ENCODE measurements at regions not wholly inside any gene's neighbourhood (a gene's known extent, or its start where the extent isn't known, plus 50 kb on each side); places are given as distances from the start of the nearest gene placed in this dataset.

DNA sequence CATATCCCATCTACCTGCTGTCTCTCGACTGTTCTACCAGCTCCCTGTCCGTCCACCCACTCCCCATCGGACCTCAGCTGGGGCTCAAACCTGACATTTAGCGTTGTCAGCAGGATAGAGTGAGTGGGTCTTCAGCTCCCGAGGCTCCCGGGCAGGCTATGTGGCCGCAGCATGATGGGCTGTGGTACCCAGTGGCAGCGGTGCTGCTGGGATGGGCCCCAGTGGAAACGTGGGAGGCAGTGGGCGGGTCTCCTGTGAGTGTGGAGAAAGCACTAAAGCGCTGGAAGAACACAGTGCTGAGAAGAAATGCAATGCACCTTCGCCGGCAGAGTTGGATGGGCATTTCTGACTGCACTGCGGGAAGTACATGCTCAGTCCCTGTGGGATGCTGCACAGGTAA lies 204.8 kb upstream of the SYT4 start:
- 96% methylated on average over 13 of the region's 14 CpGs for WGBS
- Histone ChIP-seq H3K4me1 (no peaks in the 10 kb centered on the region), H3K27me3 (no peaks in the 10 kb centered on the region), H3K27ac (replicated peaks in 1 of 4) (no peak overlapping the region), H3K36me3 (no peaks in the 10 kb centered on the region), H3K4me3 (no peak overlapping the region), H3K9me3 (no peaks in the 10 kb centered on the region)
- DNase-seq (ENCODE audit: extremely low spot score), result no peak
- intact Hi-C loops (cut with DNase I), result no loop called here
- TF ChIP-seq, protein P1, sequence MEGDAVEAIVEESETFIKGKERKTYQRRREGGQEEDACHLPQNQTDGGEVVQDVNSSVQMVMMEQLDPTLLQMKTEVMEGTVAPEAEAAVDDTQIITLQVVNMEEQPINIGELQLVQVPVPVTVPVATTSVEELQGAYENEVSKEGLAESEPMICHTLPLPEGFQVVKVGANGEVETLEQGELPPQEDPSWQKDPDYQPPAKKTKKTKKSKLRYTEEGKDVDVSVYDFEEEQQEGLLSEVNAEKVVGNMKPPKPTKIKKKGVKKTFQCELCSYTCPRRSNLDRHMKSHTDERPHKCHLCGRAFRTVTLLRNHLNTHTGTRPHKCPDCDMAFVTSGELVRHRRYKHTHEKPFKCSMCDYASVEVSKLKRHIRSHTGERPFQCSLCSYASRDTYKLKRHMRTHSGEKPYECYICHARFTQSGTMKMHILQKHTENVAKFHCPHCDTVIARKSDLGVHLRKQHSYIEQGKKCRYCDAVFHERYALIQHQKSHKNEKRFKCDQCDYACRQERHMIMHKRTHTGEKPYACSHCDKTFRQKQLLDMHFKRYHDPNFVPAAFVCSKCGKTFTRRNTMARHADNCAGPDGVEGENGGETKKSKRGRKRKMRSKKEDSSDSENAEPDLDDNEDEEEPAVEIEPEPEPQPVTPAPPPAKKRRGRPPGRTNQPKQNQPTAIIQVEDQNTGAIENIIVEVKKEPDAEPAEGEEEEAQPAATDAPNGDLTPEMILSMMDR (IDR thresholded peaks at IDR 0.05), result no peak
- TF ChIP-seq POLR2AphosphoS5 (IDR thresholded peaks at IDR 0.05), result no peak
- no peak for TF ChIP-seq POLR2A (IDR thresholded peaks at IDR 0.05; ENCODE audit: low read depth)
- no peak for TF ChIP-seq EP300 (IDR thresholded peaks at IDR 0.05)

DNA sequence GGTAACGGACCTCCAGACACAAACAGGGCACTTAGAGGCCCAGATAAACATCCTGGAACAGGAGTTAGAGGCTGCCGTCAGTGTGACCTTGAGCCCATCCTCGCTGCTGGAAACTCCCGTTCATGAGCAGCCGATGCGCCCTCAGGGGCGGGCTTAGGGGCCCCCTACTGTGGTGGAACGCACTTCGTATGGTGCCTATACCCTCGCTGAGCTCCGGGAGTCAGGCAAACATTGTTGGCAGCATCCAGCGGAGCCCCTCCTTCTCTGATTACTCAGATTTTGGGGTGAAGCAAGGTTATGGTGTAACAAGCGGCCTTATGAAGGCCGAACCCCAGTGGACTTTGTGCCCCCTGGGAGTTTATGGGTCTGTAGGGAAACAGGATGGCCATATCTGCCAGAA lies 205.3 kb upstream of the SYT4 start:
- Histone ChIP-seq H3K4me3 (no peak overlapping the region), H3K36me3 (no peaks in the 10 kb centered on the region), H3K27me3 (no peaks in the 10 kb centered on the region), H3K9me3 (no peaks in the 10 kb centered on the region), H3K4me1 (no peaks in the 10 kb centered on the region), H3K27ac (replicated peaks in 1 of 4) (no peak overlapping the region)
- intact Hi-C loops (cut with DNase I), result no loop called here
- no peak for DNase-seq (ENCODE audit: extremely low spot score)
- 90% methylated on average over 11 of the region's 14 CpGs for WGBS
- no peak for TF ChIP-seq POLR2A (IDR thresholded peaks at IDR 0.05; ENCODE audit: low read depth)
- TF ChIP-seq, protein P1 (IDR thresholded peaks at IDR 0.05), result no peak
- no peak for TF ChIP-seq EP300 (IDR thresholded peaks at IDR 0.05)
- TF ChIP-seq POLR2AphosphoS5 (IDR thresholded peaks at IDR 0.05), result no peak

DNA sequence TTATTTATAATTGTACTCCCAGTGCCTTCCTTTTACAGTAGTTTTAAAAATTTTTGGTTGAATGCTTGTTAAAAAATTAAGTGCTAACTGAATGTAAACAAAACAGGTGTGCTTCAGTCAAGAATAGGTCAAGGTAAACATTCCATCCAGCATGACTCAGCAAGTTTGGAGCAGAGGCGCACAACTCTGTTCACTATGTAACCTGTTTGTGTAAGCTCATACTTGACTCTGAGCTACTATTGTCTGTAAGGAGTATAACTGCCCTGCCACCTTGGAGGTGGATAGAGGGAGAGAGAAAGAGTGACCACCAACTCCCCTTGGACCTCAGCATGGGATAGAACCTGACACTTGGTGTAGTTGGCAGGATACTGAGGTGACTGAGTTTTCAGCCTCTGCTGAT lies 207.4 kb upstream of the SYT4 start:
- intact Hi-C loops (cut with DNase I), result no loop called here

DNA sequence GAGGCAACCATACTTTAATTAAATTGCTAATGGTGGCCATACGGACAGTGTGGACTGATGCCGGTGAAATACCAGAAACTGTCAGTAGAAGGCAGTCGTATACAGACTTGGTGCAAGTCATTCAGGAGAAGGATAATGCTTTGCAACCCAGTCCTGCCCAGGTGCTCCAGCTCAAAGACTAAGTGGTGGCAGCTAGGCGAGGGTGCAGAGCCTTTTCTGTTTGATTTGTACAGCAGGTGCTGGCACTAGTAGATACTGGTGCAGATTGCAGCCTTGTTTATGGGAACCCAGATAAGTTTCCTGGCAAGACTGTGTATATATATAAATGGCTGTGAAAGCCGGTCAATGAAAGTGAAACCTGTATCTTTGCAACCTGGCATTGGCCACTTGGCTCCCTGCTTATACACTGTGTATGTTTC lies 208.3 kb upstream of the SYT4 start:
- intact Hi-C loops (cut with DNase I), result no loop called here
- H3K27ac ChIP-seq (replicated peaks in 1 of 4), result no peak overlapping the region
- DNase-seq (ENCODE audit: extremely low spot score), result no peak
- no peaks in the 10 kb centered on the region for H3K4me1 ChIP-seq
- TF ChIP-seq, protein P1 (IDR thresholded peaks at IDR 0.05), result no peak
- no peak for TF ChIP-seq POLR2AphosphoS5 (IDR thresholded peaks at IDR 0.05)
- TF ChIP-seq POLR2A (IDR thresholded peaks at IDR 0.05; ENCODE audit: low read depth), result no peak
- TF ChIP-seq EP300 (IDR thresholded peaks at IDR 0.05), result no peak
- H3K27me3 ChIP-seq, result no peaks in the 10 kb centered on the region
- WGBS, result 91% methylated on average over 4 of the region's 5 CpGs
- H3K36me3 ChIP-seq, result no peaks in the 10 kb centered on the region
- no peaks in the 10 kb centered on the region for H3K9me3 ChIP-seq
- H3K4me3 ChIP-seq, result no peak overlapping the region

More for the DNA sequence above, 207.4 kb upstream of the SYT4 start:
- TF ChIP-seq, protein P1 (IDR thresholded peaks at IDR 0.05), result no peak
- TF ChIP-seq POLR2A (IDR thresholded peaks at IDR 0.05; ENCODE audit: low read depth), result no peak
- no peak for TF ChIP-seq EP300 (IDR thresholded peaks at IDR 0.05)
- no peak for TF ChIP-seq POLR2AphosphoS5 (IDR thresholded peaks at IDR 0.05)
- DNase-seq (ENCODE audit: extremely low spot score), result no peak
- no peaks in the 10 kb centered on the region for H3K4me1 ChIP-seq
- 100% methylated on average over 1 of the region's 1 CpG for WGBS
- H3K4me3 ChIP-seq, result no peak overlapping the region
- H3K9me3 ChIP-seq, result no peaks in the 10 kb centered on the region
- no peaks in the 10 kb centered on the region for H3K36me3 ChIP-seq
- no peaks in the 10 kb centered on the region for H3K27me3 ChIP-seq
- H3K27ac ChIP-seq (replicated peaks in 1 of 4), result no peak overlapping the region

DNA sequence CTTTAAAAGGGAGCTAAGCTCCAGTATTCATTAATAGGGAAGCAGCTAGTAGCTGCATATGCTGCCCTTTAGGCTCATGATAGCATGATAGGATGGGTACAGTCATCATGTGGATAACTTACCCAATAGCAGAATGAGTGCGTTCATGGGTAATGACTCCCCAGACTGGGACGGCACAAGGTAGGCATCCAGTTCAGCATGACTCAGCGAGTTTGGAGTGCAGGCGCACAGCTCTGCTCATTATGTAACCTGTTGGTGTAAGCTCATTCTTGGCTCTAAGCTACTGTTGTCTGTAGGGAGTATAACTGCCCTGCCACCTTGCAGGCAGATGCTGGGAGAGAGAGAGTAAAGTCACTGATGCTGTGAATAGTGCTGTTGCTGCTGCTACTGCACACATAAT lies 209.2 kb upstream of the SYT4 start:
- H3K4me3 ChIP-seq, result no peak overlapping the region
- no peaks in the 10 kb centered on the region for H3K4me1 ChIP-seq
- WGBS, result 87% methylated on average over 4 of the region's 4 CpGs
- no peaks in the 10 kb centered on the region for H3K27me3 ChIP-seq
- H3K9me3 ChIP-seq, result no peaks in the 10 kb centered on the region
- no peak overlapping the region for H3K27ac ChIP-seq (replicated peaks in 1 of 4)
- DNase-seq (ENCODE audit: extremely low spot score), result no peak
- TF ChIP-seq EP300 (IDR thresholded peaks at IDR 0.05) (no peak), POLR2A (IDR thresholded peaks at IDR 0.05; ENCODE audit: low read depth) (no peak), POLR2AphosphoS5 (IDR thresholded peaks at IDR 0.05) (no peak)
- TF ChIP-seq, protein P1 (IDR thresholded peaks at IDR 0.05), result no peak
- H3K36me3 ChIP-seq, result no peaks in the 10 kb centered on the region
- intact Hi-C loops (cut with DNase I), result no loop called here
